Stimulated activated CD8-positive, alpha-beta memory T cell treated with anti-CD3 and anti-CD28 coated beads, Interleukin-4, amount 100 ng/mL, for 1 hour (primary cell): ENCODE measurements at regions not wholly inside any gene's neighbourhood (a gene's known extent, or its start where the extent isn't known, plus 50 kb on each side); places are given as distances from the start of the nearest gene placed in this dataset.
"Not testable (repeated sequence)": the region's sequence is repeated elsewhere in the genome, so short reads cannot be mapped to it uniquely, and the experiment has no call there.

Experiments used
- DNase-seq, 2 donors: peaks; one replicate each; pipeline ENCODE4 v3.0.0-alpha.2; 2020; ENCODE audit warnings: low read depth in 2 of 2, low spot score in 1 of 2

GRCh38 chr5:74462356-74462755, 178.2 kb downstream of the ENC1 start:
- DNase-seq, result no peak

- DNase-seq, result no peak
Observed at GRCh38 chr5:74461251-74461650, 179.3 kb downstream of the ENC1 start.

- no peak for DNase-seq
Observed at GRCh38 chr5:74460694-74461093, 179.8 kb downstream of the ENC1 start.

- DNase-seq, result no peak
Observed at GRCh38 chr5:74459984-74460383, 180.5 kb downstream of the ENC1 start.

GRCh38 chr5:74457876-74458275, 182.7 kb downstream of the ENC1 start:
- DNase-seq, result no peak

- no peak for DNase-seq
Observed at GRCh38 chr5:74454263-74455030, 186.1 kb downstream of the ENC1 start.

- no peak for DNase-seq
Observed at GRCh38 chr5:74452856-74453255, 187.7 kb downstream of the ENC1 start.

- DNase-seq, result no peak
Observed at GRCh38 chr5:74450095-74450494, 190.4 kb downstream of the ENC1 start.

GRCh38 chr5:74446725-74447241, 193.7 kb downstream of the ENC1 start:
- no peak for DNase-seq

GRCh38 chr5:74442466-74442865, 198.1 kb downstream of the ENC1 start:
- no peak for DNase-seq

GRCh38 chr5:74441616-74442015, 198.9 kb downstream of the ENC1 start:
- DNase-seq, result no peak

GRCh38 chr5:74440341-74440740, 200.2 kb downstream of the ENC1 start:
- DNase-seq, result no peak

- not testable (repeated sequence) for DNase-seq
Observed at GRCh38 chr5:74437870-74438269, 202.7 kb downstream of the ENC1 start.

- DNase-seq, result no peak
Observed at GRCh38 chr5:74433896-74434829, 206.4 kb downstream of the ENC1 start.

- no peak for DNase-seq
Observed at GRCh38 chr5:74433255-74433895, 207.2 kb downstream of the ENC1 start.

GRCh38 chr5:74432721-74433120, 207.8 kb downstream of the ENC1 start:
- DNase-seq, result no peak

GRCh38 chr5:74432216-74432615, 208.3 kb downstream of the ENC1 start:
- no peak for DNase-seq

GRCh38 chr5:74431290-74431669, 209.2 kb downstream of the ENC1 start:
- no peak for DNase-seq

- DNase-seq, result no peak
Observed at GRCh38 chr5:74430631-74431289, 209.8 kb downstream of the ENC1 start.

- DNase-seq, result no peak
Observed at GRCh38 chr5:74429495-74429894, 211.0 kb downstream of the ENC1 start.

- no peak for DNase-seq
Observed at GRCh38 chr5:74428876-74429275, 211.7 kb downstream of the ENC1 start.
